ENCODE measurements at regions not wholly inside any gene's neighbourhood (a gene's known extent, or its start where the extent isn't known, plus 50 kb on each side); places are given as distances from the start of the nearest gene placed in this dataset.

DNA sequence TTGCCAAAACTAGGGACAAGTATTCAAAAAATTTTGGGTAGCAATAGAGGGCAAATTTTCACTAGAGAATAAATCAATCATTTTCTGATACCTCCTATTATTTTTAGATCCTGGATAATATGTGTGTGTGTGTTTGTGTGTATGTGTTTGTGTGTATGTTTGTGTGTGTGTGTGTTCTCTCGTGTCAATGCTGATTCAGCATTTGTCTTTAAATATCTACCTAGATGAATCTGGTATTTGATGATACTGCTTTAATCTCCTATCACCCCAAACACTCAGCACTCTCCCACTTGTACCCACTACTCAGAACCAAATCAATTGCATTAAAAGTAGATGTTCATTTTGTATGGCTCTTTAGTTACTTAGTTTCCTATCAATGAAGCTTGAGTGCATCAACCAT lies 101.3 kb upstream of the NPFFR2 start:
- TF ChIP-seq EP300 (IDR thresholded peaks at IDR 0.05) (no peak), POLR2AphosphoS5 (IDR thresholded peaks at IDR 0.05) (no peak), CTCF (IDR thresholded peaks at IDR 0.05) (no peak), POLR2A (IDR thresholded peaks at IDR 0.05) (no peak)
- Histone ChIP-seq H3K9me3 (no peaks in the 10 kb centered on the region), H3K4me3 (no peak overlapping the region), H3K36me3 (no peaks in the 10 kb centered on the region), H3K27ac (no peak overlapping the region), H3K4me1 (no peaks in the 10 kb centered on the region), H3K27me3 (no peaks in the 10 kb centered on the region)
- intact Hi-C loops (cut with DNase I; ENCODE audit: low total_unique reads) = no loop called here
- no peak for DNase-seq
- WGBS, 5 donors = 55 to 86% (median 63%) methylated on average over 1 of the region's 1 CpG

GRCh38 chr4:71932941-71933340 lies 98.9 kb upstream of the NPFFR2 start:
- no peaks in the 10 kb centered on the region for H3K36me3 ChIP-seq
- no peak for DNase-seq
- WGBS, 5 donors = 68 to 79% (median 73%) methylated on average over 3 of the region's 3 CpGs
- no peak overlapping the region for H3K27ac ChIP-seq
- no peak overlapping the region for H3K4me3 ChIP-seq
- intact Hi-C loops (cut with DNase I; ENCODE audit: low total_unique reads) = no loop called here
- TF ChIP-seq POLR2AphosphoS5 (IDR thresholded peaks at IDR 0.05) = no peak
- no peaks in the 10 kb centered on the region for H3K4me1 ChIP-seq
- no peaks in the 10 kb centered on the region for H3K27me3 ChIP-seq
- H3K9me3 ChIP-seq = no peaks in the 10 kb centered on the region

- H3K27me3 ChIP-seq = no peaks in the 10 kb centered on the region
- H3K4me1 ChIP-seq = no peaks in the 10 kb centered on the region
- no peak overlapping the region for H3K27ac ChIP-seq
- no peak for DNase-seq
- TF ChIP-seq CTCF (IDR thresholded peaks at IDR 0.05) = no peak
- no peak for TF ChIP-seq EP300 (IDR thresholded peaks at IDR 0.05)
- no peak for TF ChIP-seq POLR2AphosphoS5 (IDR thresholded peaks at IDR 0.05)
- TF ChIP-seq POLR2A (IDR thresholded peaks at IDR 0.05) = no peak
- no peaks in the 10 kb centered on the region for H3K9me3 ChIP-seq
- H3K4me3 ChIP-seq = no peak overlapping the region
- no peaks in the 10 kb centered on the region for H3K36me3 ChIP-seq
- intact Hi-C loops (cut with DNase I; ENCODE audit: low total_unique reads) = no loop called here
Observed at GRCh38 chr4:71938776-71939175, 93.0 kb upstream of the NPFFR2 start.

DNA sequence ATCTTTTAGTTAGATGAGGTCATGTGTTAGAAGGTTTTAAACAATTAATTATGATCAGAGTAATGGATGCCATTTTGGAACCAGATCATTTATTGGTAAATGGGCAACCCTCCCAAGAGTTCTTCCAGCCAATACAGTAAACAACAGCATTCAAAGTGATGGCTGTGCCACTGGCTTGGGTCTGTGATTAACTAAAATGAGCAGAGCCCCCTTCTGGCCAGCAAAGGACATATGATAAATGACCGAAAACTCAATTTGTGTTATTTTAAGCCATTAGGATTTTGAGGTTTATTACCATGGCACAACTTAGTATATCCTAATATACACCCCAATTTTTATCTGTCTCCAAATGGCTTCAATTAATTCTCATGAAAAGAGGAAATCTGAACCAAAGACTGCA lies 90.8 kb upstream of the NPFFR2 start:
- no peaks in the 10 kb centered on the region for H3K36me3 ChIP-seq
- no peaks in the 10 kb centered on the region for H3K9me3 ChIP-seq
- intact Hi-C loops (cut with DNase I; ENCODE audit: low total_unique reads) = no loop called here
- peak; percentile 32 to 55 for DNase-seq
- H3K27ac ChIP-seq = no peak overlapping the region
- WGBS, 5 donors = 30 to 61% (median 42%) methylated on average over 1 of the region's 1 CpG
- TF ChIP-seq CTCF (IDR thresholded peaks at IDR 0.05) = peak in 3 of 7 experiments; percentile 13 to 44 (median 16)
- no peak for TF ChIP-seq EP300 (IDR thresholded peaks at IDR 0.05)
- H3K27me3 ChIP-seq = no peaks in the 10 kb centered on the region
- H3K4me1 ChIP-seq = no peaks in the 10 kb centered on the region
- H3K4me3 ChIP-seq = no peak overlapping the region

DNA sequence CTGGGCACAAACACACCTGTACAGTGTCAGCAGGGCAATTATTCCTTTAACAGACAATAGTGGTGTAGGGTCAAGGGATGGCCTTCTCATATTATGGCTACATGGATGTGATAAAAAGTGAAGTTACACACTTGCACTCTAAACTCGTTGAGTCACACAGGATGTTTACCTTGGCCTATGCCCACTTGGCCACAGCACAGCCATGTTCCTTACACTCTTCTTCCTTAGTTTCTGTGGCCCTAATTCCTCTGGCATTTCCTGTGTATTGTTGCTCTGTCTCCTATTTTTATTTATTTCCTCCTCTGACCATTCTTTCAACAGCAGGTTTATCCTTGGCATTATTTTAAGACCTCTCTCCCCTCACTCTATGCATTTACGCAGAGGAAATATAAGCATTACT lies 86.8 kb upstream of the NPFFR2 start:
- Histone ChIP-seq H3K4me1 (no peaks in the 10 kb centered on the region), H3K9me3 (peaks cover 0 to 8% (median 3%) of the 10 kb centered on the region in 4 donors), H3K27ac (no peak overlapping the region), H3K36me3 (no peaks in the 10 kb centered on the region), H3K4me3 (no peak overlapping the region), H3K27me3 (no peaks in the 10 kb centered on the region)
- no peak for TF ChIP-seq CTCF (IDR thresholded peaks at IDR 0.05)
- no peak for TF ChIP-seq POLR2A (IDR thresholded peaks at IDR 0.05)
- no peak for TF ChIP-seq POLR2AphosphoS5 (IDR thresholded peaks at IDR 0.05)
- no peak for TF ChIP-seq EP300 (IDR thresholded peaks at IDR 0.05)
- intact Hi-C loops (cut with DNase I; ENCODE audit: low total_unique reads) = no loop called here
- WGBS, 5 donors = 48 to 61% (median 55%) methylated on average over 2 of the region's 2 CpGs
- no peak for DNase-seq
